K562 (cell line): ENCODE measurements at regions not wholly inside any gene's neighbourhood (a gene's known extent, or its start where the extent isn't known, plus 50 kb on each side); places are given as distances from the start of the nearest gene placed in this dataset.

Source experiments
- ATAC-seq: fragments of 200-7000 bp; cut with Tn5 transposase; 3 replicates; pipeline ENCODE4 v1.9.1; 2020; ENCODE audit warnings: moderate library complexity
- BruUV-seq: library from RNA; stranded (reverse); fragments of 400-500 nt; replicated peaks from 2 replicates; lab custom pipeline; 2021; lab: Mats Ljungman, UMichigan
- CTCF ChIA-PET: fragments of 300-600 bp; formaldehyde crosslinking; extraction: SDS; loops from one replicate; lab custom pipeline; 2021; ENCODE audit warnings: low intra/inter-chr PET ratio; lab: Yijun Ruan, JAX
- POLR2A ChIA-PET: fragments of 300-600, 350-650 bp; sonication (Branson Sonifier 250); formaldehyde crosslinking; extraction: SDS; loops from one replicate; lab custom pipeline; 2021; ENCODE audit warnings: antibody characterized with exemption, inconsistent platforms; lab: Yijun Ruan, JAX
- DNase-seq, 4 experiments: peaks; one replicate each; pipeline versions ENCODE4 v3.0.0 to v3.0.0-alpha.2; 2011 to 2018; ENCODE audit warnings: low spot score in 3 of 4, mixed read lengths in 3 of 4; ENCODE audit errors: extremely low read depth in 1 of 4
- FAIRE-seq: peaks from 2 replicates; lab custom pipeline; 2011; peaks lifted over from hg19 to GRCh38; lab: Jason Lieb, UNC
- H2AFZ ChIP-seq: 2 replicates; pipeline ENCODE4 v1.6.0; 2011; ENCODE audit warnings: low read depth, low read length, control low read depth, inconsistent platforms
- H3K27ac ChIP-seq: fragments of 200-600 bp; 3 replicates; pipeline ENCODE4 v1.8.0; 2011; ENCODE audit warnings: low read depth, mild to moderate bottlenecking, control low read depth, inconsistent platforms, low read length, moderate library complexity, mixed read lengths; ENCODE audit errors: extremely low read depth
- H3K27me3 ChIP-seq, 2 experiments: fragments of 300-600 bp in 1 of 2; 2 replicates in 1 of 2; 3 replicates in 1 of 2; pipeline versions ENCODE4 v1.6.0 to v1.8.0; 2011; ENCODE audit warnings: inconsistent platforms in 2 of 2, low read length in 2 of 2, mild to moderate bottlenecking in 1 of 2, mixed read lengths in 1 of 2, moderate library complexity in 1 of 2; ENCODE audit not compliant: control insufficient read depth in 2 of 2, insufficient read depth in 2 of 2
- H3K36me3 ChIP-seq: fragments of 300-600 bp; 3 replicates; pipeline ENCODE4 v1.8.0; 2011; ENCODE audit warnings: mild to moderate bottlenecking, low read length, inconsistent platforms; ENCODE audit not compliant: control insufficient read depth, insufficient read depth
- H3K4me1 ChIP-seq, 2 experiments: fragments of 200-600 bp in 1 of 2; replicated peaks in 1 of 2; 2 replicates in 1 of 2; 3 replicates in 1 of 2; pipeline versions ENCODE4 v1.5.1 to v1.8.0; 2011; ENCODE audit warnings: inconsistent platforms in 2 of 2, low read length in 2 of 2, mild to moderate bottlenecking in 1 of 2, mixed read lengths in 1 of 2, moderate library complexity in 1 of 2; ENCODE audit not compliant: control insufficient read depth in 2 of 2, insufficient read depth in 2 of 2
- H3K4me2 ChIP-seq: 2 replicates; pipeline ENCODE4 v1.6.1; 2011; ENCODE audit warnings: low read length, control low read depth, inconsistent platforms, mixed read lengths; ENCODE audit not compliant: insufficient read depth
- H3K4me3 ChIP-seq: fragments of 200-600 bp; sonication (generic), shearing (Covaris generic); 2 replicates; pipeline ENCODE4 v1.5.1; 2016; ENCODE audit warnings: control low read depth, inconsistent platforms
- H3K79me2 ChIP-seq: fragments of 200-600 bp; 3 replicates; pipeline ENCODE4 v1.8.0; 2011; ENCODE audit warnings: low read length, inconsistent platforms; ENCODE audit not compliant: control insufficient read depth, insufficient read depth
- H3K9ac ChIP-seq, 2 experiments: 2 replicates each; pipeline versions ENCODE4 v1.6.0 to v1.6.1; 2011; ENCODE audit warnings: low read depth in 2 of 2, low read length in 2 of 2, control low read depth in 1 of 2, inconsistent platforms in 1 of 2, mild to moderate bottlenecking in 1 of 2, mixed read lengths in 1 of 2; ENCODE audit not compliant: insufficient read depth in 1 of 2
- H3K9me1 ChIP-seq: one replicate; pipeline ENCODE4 v1.6.0; 2011; ENCODE audit warnings: inconsistent platforms, mild to moderate bottlenecking, low read length, moderate library complexity; ENCODE audit not compliant: control insufficient read depth, insufficient read depth
- H3K9me3 ChIP-seq: replicated peaks from 2 replicates; pipeline ENCODE4 v1.5.1; 2011; ENCODE audit warnings: low read depth, low read length, inconsistent platforms; ENCODE audit not compliant: control insufficient read depth, insufficient read depth
- H4K20me1 ChIP-seq: replicated peaks from 2 replicates; pipeline ENCODE4 v1.6.1; 2011; ENCODE audit warnings: low read length, inconsistent platforms, mixed read lengths; ENCODE audit not compliant: control insufficient read depth, insufficient read depth
- JUN ChIP-seq, 2 experiments: sonication (generic) in 1 of 2; formaldehyde crosslinking in 1 of 2; IDR thresholded peaks; 2 replicates each; pipeline versions ENCODE4 v1.6.1 to v1.8.0; 2012 to 2022; ENCODE audit warnings: borderline replicate concordance in 2 of 2, mild to moderate bottlenecking in 2 of 2, improper control_type of control experiment in 1 of 2, low read depth in 1 of 2, low read length in 1 of 2, missing genetic modification reagents in 1 of 2
- MAZ ChIP-seq, 2 experiments: fragments of 450-650 bp in 1 of 2; sonication (generic) in 1 of 2; formaldehyde crosslinking; IDR thresholded peaks in 1 of 2; conservative IDR thresholded peaks in 1 of 2; 2 replicates each; pipeline versions ENCODE4 v1.4.0 to v1.5.0; 2020; ENCODE audit warnings: mild to moderate bottlenecking in 1 of 2, missing genetic modification reagents in 1 of 2
- RAD21 ChIP-seq, 2 experiments: fragments of 250-450 bp in 1 of 2; fragments of 450-650 bp in 1 of 2; sonication (Bioruptor Pico) in 1 of 2; formaldehyde crosslinking in 1 of 2; IDR thresholded peaks in 1 of 2; conservative IDR thresholded peaks in 1 of 2; 2 replicates each; pipeline versions ENCODE4 v1.4.0 to v1.8.0; 2020 to 2022; ENCODE audit warnings: mild to moderate bottlenecking in 2 of 2, moderate library complexity in 1 of 2
- RBM34 ChIP-seq: fragments of 200-400 bp; formaldehyde crosslinking; IDR thresholded peaks from 2 replicates; pipeline ENCODE4 v1.6.1; 2018; ENCODE audit warnings: low read length, borderline replicate concordance; ENCODE audit not compliant: insufficient read depth
- TCF3 ChIP-seq: sonication (generic); formaldehyde crosslinking; IDR thresholded peaks from 2 replicates; pipeline ENCODE4 v1.4.0; 2020; ENCODE audit warnings: mild to moderate bottlenecking, missing genetic modification reagents
- WGBS: fragments of 100-300 bp; shearing (Covaris generic); methylation state at CpG from one replicate; pipeline ENCODE4 v1.1.6; 2016; ENCODE audit warnings: low coverage, mixed read lengths; ENCODE audit not compliant: insufficient coverage; ENCODE audit errors: missing lambda C conversion rate; 5-methylcytosine and 5-hydroxymethylcytosine counted together
- in situ Hi-C: fragments of 300-500 bp; cut with MboI; formaldehyde crosslinking; loops from 4 replicates; pipeline ENCODE4 v1.15.0; 2018; ENCODE audit warnings: inconsistent platforms, mixed read lengths
- intact Hi-C: fragments of 100-400 bp; cut with micrococcal nuclease; formaldehyde crosslinking; loops from 2 replicates; pipeline ENCODE4 v1.14.2; 2022
- TF ChIP-seq, protein P1 (sequence below), 3 experiments: fragments of 200-800 bp in 1 of 3; sonication (Bioruptor generic) in 1 of 3; sonication (generic) in 1 of 3; formaldehyde crosslinking in 1 of 3; IDR thresholded peaks; 2 replicates each; pipeline versions ENCODE4 v1.6.1 to v1.8.0; 2016 to 2022; ENCODE audit warnings: mild to moderate bottlenecking in 2 of 3, missing compliant biosample characterization in 2 of 3, missing genetic modification characterization in 2 of 3, missing genetic modification reagents in 1 of 3

DNA sequence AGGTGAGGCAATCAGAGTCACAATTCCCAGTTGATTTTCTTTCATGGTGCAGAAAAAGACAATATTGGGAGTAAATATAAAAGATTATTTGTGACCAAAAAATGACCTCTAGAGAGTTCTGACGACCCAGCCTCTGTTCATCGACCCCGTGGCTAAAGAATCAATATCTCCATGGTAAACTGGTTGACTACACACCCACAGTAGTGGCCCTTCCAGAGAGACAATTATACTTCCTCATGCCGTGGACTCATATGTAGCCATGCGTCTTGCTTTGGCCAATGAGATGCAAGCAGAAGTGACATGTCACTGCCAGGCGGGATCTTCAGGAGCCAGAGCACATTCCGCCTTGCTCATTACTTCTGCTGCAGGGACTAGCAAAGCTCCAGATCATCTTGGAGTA, 163.3 kb upstream of the RAD23B start:
- H2AFZ ChIP-seq = no peak overlapping the region
- in situ Hi-C loops (no loop called here), intact Hi-C loops (no loop called here)
- WGBS = 0% methylated on average over 7 of the region's 7 CpGs
- BruUV-seq = no TSS peak
- no peak overlapping the region for H3K4me2 ChIP-seq
- ChIA-PET CTCF (no interaction called here), POLR2A (interaction anchor here (1.2 kb wide), 1 partner anchor 11 kb away, joined by 3 read pairs; no protein-coding TSS in a partner anchor)
- H3K9ac ChIP-seq = no peak overlapping the region
- peaks cover 0 to 4% of the 10 kb centered on the region in 2 experiments; a peak in 1 of 5 replicates for H3K27me3 ChIP-seq
- FAIRE-seq (no peak), DNase-seq (no peak), ATAC-seq (no peak; the same call in 2 of the 3 replicates)
- no peaks in the 10 kb centered on the region for H3K9me1 ChIP-seq
- H4K20me1 ChIP-seq = no peaks in the 10 kb centered on the region
- H3K36me3 ChIP-seq = no peaks in the 10 kb centered on the region
- H3K4me1 ChIP-seq = no peaks in the 10 kb centered on the region
- H3K4me3 ChIP-seq = no peak overlapping the region
- no peaks in the 10 kb centered on the region for H3K9me3 ChIP-seq
- no peaks in the 10 kb centered on the region for H3K79me2 ChIP-seq
- H3K27ac ChIP-seq = no peak overlapping the region
- TF ChIP-seq MAZ (CRISPR knock-in tag; conservative IDR thresholded peaks at IDR 0.05 in 1 of 2, IDR thresholded peaks at IDR 0.05 in 1 of 2) = no peak
- TF ChIP-seq, protein P1, sequence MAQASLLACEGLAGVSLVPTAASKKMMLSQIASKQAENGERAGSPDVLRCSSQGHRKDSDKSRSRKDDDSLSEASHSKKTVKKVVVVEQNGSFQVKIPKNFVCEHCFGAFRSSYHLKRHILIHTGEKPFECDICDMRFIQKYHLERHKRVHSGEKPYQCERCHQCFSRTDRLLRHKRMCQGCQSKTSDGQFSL (CRISPR knock-in tag; IDR thresholded peaks at IDR 0.05) = no peak
- TF ChIP-seq, protein P1 (tag; IDR thresholded peaks at IDR 0.05) = no peak
- no peak for TF ChIP-seq JUN (IDR thresholded peaks at IDR 0.05; ENCODE audit: borderline replicate concordance, low read depth, low read length)
- TF ChIP-seq JUN (CRISPR knock-in tag; IDR thresholded peaks at IDR 0.05; ENCODE audit: borderline replicate concordance) = no peak
- TF ChIP-seq RAD21 (CRISPR knock-in tag; conservative IDR thresholded peaks at IDR 0.05 in 1 of 2, IDR thresholded peaks at IDR 0.05 in 1 of 2) = no peak
- TF ChIP-seq TCF3 (CRISPR knock-in tag) = no peak
- no peak for TF ChIP-seq RBM34
- TF ChIP-seq, all 486 proteins: peak for 0
